ENCODE measurements at regions not wholly inside any gene's neighbourhood (a gene's known extent, or its start where the extent isn't known, plus 50 kb on each side); places are given as distances from the start of the nearest gene placed in this dataset.

GRCh38 chr1:191760016-191760415 lies 398.2 kb upstream of the RGS18 start:
- BruUV-seq (replicated peaks), result no TSS peak
- no peaks in the 10 kb centered on the region for H3K9me3 ChIP-seq (ENCODE audit: low read length)
- H3K9me2 ChIP-seq (ENCODE audit: insufficient read depth, low read length), result no peaks in the 10 kb centered on the region
- no peaks in the 10 kb centered on the region for H3K4me1 ChIP-seq (ENCODE audit: insufficient read depth, low read length, poor library complexity, severe bottlenecking)
- DNase-seq (ENCODE audit: low spot score), result no peak
- no peak overlapping the region for H2AFZ ChIP-seq (ENCODE audit: low read length)
- no peak overlapping the region for H3K27ac ChIP-seq (ENCODE audit: low read depth, low read length, poor library complexity, severe bottlenecking)
- no peaks in the 10 kb centered on the region for H4K20me1 ChIP-seq (ENCODE audit: insufficient read depth, low read length)
- no peak overlapping the region for H3K4me3 ChIP-seq (ENCODE audit: low read depth, low read length, poor library complexity, severe bottlenecking)
- TF ChIP-seq EZH2phosphoT487 (IDR thresholded peaks at IDR 0.05; ENCODE audit: borderline replicate concordance, low read depth, low read length), result no peak
- TF ChIP-seq, protein P1, sequence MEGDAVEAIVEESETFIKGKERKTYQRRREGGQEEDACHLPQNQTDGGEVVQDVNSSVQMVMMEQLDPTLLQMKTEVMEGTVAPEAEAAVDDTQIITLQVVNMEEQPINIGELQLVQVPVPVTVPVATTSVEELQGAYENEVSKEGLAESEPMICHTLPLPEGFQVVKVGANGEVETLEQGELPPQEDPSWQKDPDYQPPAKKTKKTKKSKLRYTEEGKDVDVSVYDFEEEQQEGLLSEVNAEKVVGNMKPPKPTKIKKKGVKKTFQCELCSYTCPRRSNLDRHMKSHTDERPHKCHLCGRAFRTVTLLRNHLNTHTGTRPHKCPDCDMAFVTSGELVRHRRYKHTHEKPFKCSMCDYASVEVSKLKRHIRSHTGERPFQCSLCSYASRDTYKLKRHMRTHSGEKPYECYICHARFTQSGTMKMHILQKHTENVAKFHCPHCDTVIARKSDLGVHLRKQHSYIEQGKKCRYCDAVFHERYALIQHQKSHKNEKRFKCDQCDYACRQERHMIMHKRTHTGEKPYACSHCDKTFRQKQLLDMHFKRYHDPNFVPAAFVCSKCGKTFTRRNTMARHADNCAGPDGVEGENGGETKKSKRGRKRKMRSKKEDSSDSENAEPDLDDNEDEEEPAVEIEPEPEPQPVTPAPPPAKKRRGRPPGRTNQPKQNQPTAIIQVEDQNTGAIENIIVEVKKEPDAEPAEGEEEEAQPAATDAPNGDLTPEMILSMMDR (conservative IDR thresholded peaks at IDR 0.05; ENCODE audit: low read length), result no peak
- ChIA-PET POLR2A (interaction anchor here (0.7 kb wide), 1 partner anchor 1327 kb away, joined by 3 read pairs; no protein-coding TSS in a partner anchor), CTCF (ENCODE audit: unreplicated experiment) (no interaction called here)
- no peaks in the 10 kb centered on the region for H3K36me3 ChIP-seq (ENCODE audit: insufficient read depth, low read length)
- H3K79me2 ChIP-seq (ENCODE audit: insufficient read depth, low read depth, low read length), result no peaks in the 10 kb centered on the region
- intact Hi-C loops (cut with micrococcal nuclease; ENCODE audit: unreplicated experiment), result no loop called here
- no peak overlapping the region for H3K4me2 ChIP-seq (ENCODE audit: low read length)

DNA sequence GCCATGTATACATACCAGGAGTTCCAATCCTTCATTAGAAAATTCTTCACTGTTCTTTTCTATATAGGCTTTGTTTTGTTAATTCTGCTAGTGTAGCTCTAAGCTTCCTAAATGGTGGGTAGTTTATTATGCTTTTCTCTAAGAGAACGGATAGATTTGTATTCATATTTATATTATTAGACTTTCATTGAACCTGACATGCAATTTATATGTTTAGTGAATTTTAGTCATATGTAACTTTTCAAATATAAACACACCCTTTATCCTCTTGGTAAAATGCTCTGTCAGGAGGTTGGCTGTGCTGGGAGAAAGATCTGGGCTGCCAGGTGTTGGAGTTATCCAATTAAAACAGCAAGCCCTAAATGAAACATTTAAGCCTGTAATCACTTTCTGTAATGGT lies 369.7 kb upstream of the RGS18 start:
- Histone ChIP-seq H3K4me3 (ENCODE audit: low read depth, low read length, poor library complexity, severe bottlenecking) (no peak overlapping the region), H3K4me1 (ENCODE audit: insufficient read depth, low read length, poor library complexity, severe bottlenecking) (no peaks in the 10 kb centered on the region), H3K4me2 (ENCODE audit: low read length) (no peak overlapping the region), H3K79me2 (ENCODE audit: insufficient read depth, low read depth, low read length) (no peaks in the 10 kb centered on the region), H3K27ac (ENCODE audit: low read depth, low read length, poor library complexity, severe bottlenecking) (no peak overlapping the region), H4K20me1 (ENCODE audit: insufficient read depth, low read length) (no peaks in the 10 kb centered on the region), H3K9me2 (ENCODE audit: insufficient read depth, low read length) (0 out of 2 replicates have a peak, but pooled peaks cover 4% of the 10 kb centered on the region), H2AFZ (ENCODE audit: low read length) (no peak overlapping the region), H3K36me3 (ENCODE audit: insufficient read depth, low read length) (no peaks in the 10 kb centered on the region), H3K9me3 (ENCODE audit: low read length) (no peaks in the 10 kb centered on the region)
- no peak for DNase-seq (ENCODE audit: low spot score)
- CTCF ChIA-PET (ENCODE audit: unreplicated experiment), result no interaction called here
- BruUV-seq (replicated peaks), result no TSS peak
- no peak for TF ChIP-seq EZH2phosphoT487 (IDR thresholded peaks at IDR 0.05; ENCODE audit: borderline replicate concordance, low read depth, low read length)
- TF ChIP-seq, protein P1 (conservative IDR thresholded peaks at IDR 0.05; ENCODE audit: low read length), result no peak
- POLR2A ChIA-PET, result no interaction called here
- intact Hi-C loops (cut with micrococcal nuclease; ENCODE audit: unreplicated experiment), result no loop called here

GRCh38 chr1:191798178-191798577 lies 360.1 kb upstream of the RGS18 start:
- Histone ChIP-seq H3K9me2 (ENCODE audit: insufficient read depth, low read length) (no peaks in the 10 kb centered on the region), H3K27ac (ENCODE audit: low read depth, low read length, poor library complexity, severe bottlenecking) (no peak overlapping the region), H3K9me3 (ENCODE audit: low read length) (no peaks in the 10 kb centered on the region), H3K4me3 (ENCODE audit: low read depth, low read length, poor library complexity, severe bottlenecking) (no peak overlapping the region), H3K36me3 (ENCODE audit: insufficient read depth, low read length) (no peaks in the 10 kb centered on the region), H3K4me2 (ENCODE audit: low read length) (no peak overlapping the region), H4K20me1 (ENCODE audit: insufficient read depth, low read length) (no peaks in the 10 kb centered on the region), H3K79me2 (ENCODE audit: insufficient read depth, low read depth, low read length) (no peaks in the 10 kb centered on the region), H2AFZ (ENCODE audit: low read length) (no peak overlapping the region), H3K4me1 (ENCODE audit: insufficient read depth, low read length, poor library complexity, severe bottlenecking) (no peaks in the 10 kb centered on the region)
- intact Hi-C loops (cut with micrococcal nuclease; ENCODE audit: unreplicated experiment), result no loop called here
- no peak for TF ChIP-seq EZH2phosphoT487 (IDR thresholded peaks at IDR 0.05; ENCODE audit: borderline replicate concordance, low read depth, low read length)
- TF ChIP-seq, protein P1 (conservative IDR thresholded peaks at IDR 0.05; ENCODE audit: low read length), result no peak
- ChIA-PET POLR2A (interaction anchor here (0.6 to 0.7 kb wide), 2 partner anchors 310 to 494 kb away, joined by 3 read pairs; no protein-coding TSS in a partner anchor), CTCF (ENCODE audit: unreplicated experiment) (no interaction called here)
- DNase-seq (ENCODE audit: low spot score), result no peak
- no TSS peak for BruUV-seq (replicated peaks)

Data from OCI-LY7 (cell line).